ENCODE measurements at regions not wholly inside any gene's neighbourhood (a gene's known extent, or its start where the extent isn't known, plus 50 kb on each side); places are given as distances from the start of the nearest gene placed in this dataset.

DNA sequence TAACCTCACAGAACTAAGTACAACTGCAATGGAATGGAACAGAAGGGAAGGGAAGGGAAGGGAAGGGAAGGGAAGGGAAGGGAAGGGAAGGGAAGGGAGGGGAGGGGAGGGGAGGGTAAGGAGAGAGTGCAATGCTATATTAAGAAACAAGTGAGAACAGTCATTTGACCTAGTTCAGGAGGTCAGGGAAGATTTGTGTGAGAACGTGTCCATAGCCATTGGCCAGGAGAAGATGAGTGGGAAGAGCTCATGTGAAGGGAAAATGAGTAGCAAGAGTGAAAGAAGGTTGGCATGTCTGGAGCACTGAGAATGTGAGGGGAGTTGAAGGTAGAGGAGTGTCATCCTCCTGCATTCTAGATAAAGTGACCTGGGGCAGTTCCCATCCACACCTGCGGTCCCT is 481.6 kb downstream of the IRS1 start:
- H3K9me3 ChIP-seq (ENCODE audit: control insufficient read depth, low read length) = no peaks in the 10 kb centered on the region
- no peak overlapping the region for H3K9ac ChIP-seq (ENCODE audit: low read length)
- H2AK5ac ChIP-seq (ENCODE audit: low read length, severe bottlenecking) = no peak overlapping the region
- no peak overlapping the region for H3K4me2 ChIP-seq (ENCODE audit: low read length, poor library complexity, severe bottlenecking)
- no peak overlapping the region for H2BK120ac ChIP-seq (ENCODE audit: low read depth, low read length)
- no peak overlapping the region for H3K23ac ChIP-seq (ENCODE audit: low read length in 2 of 2)
- no peaks in the 10 kb centered on the region for H3K27me3 ChIP-seq (ENCODE audit: control insufficient read depth in 1 of 2, insufficient read depth in 1 of 2, low read length in 2 of 2)
- no peaks in the 10 kb centered on the region for H3K4me1 ChIP-seq (ENCODE audit: control insufficient read depth, insufficient read depth, low read depth, low read length)
- H2BK15ac ChIP-seq (ENCODE audit: low read depth, poor library complexity, severe bottlenecking) = no peak overlapping the region
- H2AFZ ChIP-seq (ENCODE audit: low read depth, low read length) = no peak overlapping the region
- no peak overlapping the region for H4K8ac ChIP-seq (ENCODE audit: low read length)
- no peak overlapping the region for H3K27ac ChIP-seq (ENCODE audit: low read length, poor library complexity, severe bottlenecking)
- 90% methylated on average over 1 of the region's 2 CpGs for WGBS
- no peak overlapping the region for H3K4ac ChIP-seq (ENCODE audit: low read depth in 1 of 2, low read length in 2 of 2)
- no peaks in the 10 kb centered on the region for H3K36me3 ChIP-seq (ENCODE audit: control insufficient read depth in 1 of 2, insufficient read depth in 2 of 2, low read depth in 1 of 2, low read length in 2 of 2)
- H3K4me3 ChIP-seq (ENCODE audit: insufficient read depth in 1 of 2, low read depth in 1 of 2, low read length in 2 of 2) = no peak overlapping the region
- no peak overlapping the region for H2BK5ac ChIP-seq (ENCODE audit: low read depth, low read length, poor library complexity, severe bottlenecking)
- H2BK12ac ChIP-seq (ENCODE audit: low read length in 2 of 2) = no peak overlapping the region
- DNase-seq = no peak
- H3K79me1 ChIP-seq (replicated peaks; ENCODE audit: low read length, poor library complexity, severe bottlenecking) = no peaks in the 10 kb centered on the region
- no peak overlapping the region for H3K18ac ChIP-seq (ENCODE audit: low read depth in 1 of 2, low read length in 2 of 2)
- H3K14ac ChIP-seq (ENCODE audit: low read length in 2 of 2) = no peak overlapping the region
- H4K91ac ChIP-seq (ENCODE audit: low read length) = no peak overlapping the region

DNA sequence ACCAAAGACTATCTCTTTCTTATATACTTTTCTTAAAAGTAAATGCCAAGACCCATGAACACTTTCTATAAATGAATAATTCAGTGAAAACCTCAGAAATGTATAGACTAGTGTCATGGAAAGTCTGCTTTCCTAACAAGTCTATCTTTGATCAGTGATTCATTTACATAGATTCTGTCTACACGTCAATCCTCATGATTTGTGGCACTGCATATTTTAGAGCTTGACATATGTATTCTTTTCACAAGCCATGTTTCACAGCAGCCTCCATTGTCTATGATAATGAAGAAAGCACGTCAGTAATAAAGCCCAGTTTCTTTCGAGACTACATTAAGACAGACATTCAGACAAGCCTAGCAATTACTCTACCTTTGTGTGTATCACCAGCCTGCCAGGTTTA is 486.6 kb downstream of the IRS1 start:
- no peaks in the 10 kb centered on the region for H3K9me3 ChIP-seq (ENCODE audit: control insufficient read depth, low read length)
- H2BK15ac ChIP-seq (ENCODE audit: low read depth, poor library complexity, severe bottlenecking) = no peak overlapping the region
- no peak overlapping the region for H3K9ac ChIP-seq (ENCODE audit: low read length)
- H4K8ac ChIP-seq (ENCODE audit: low read length) = no peak overlapping the region
- H3K4ac ChIP-seq (ENCODE audit: low read depth in 1 of 2, low read length in 2 of 2) = no peak overlapping the region
- no peak overlapping the region for H3K27ac ChIP-seq (ENCODE audit: low read length, poor library complexity, severe bottlenecking)
- no peak overlapping the region for H3K4me2 ChIP-seq (ENCODE audit: low read length, poor library complexity, severe bottlenecking)
- no peak for DNase-seq
- H3K23ac ChIP-seq (ENCODE audit: low read length in 2 of 2) = no peak overlapping the region
- H3K27me3 ChIP-seq (ENCODE audit: control insufficient read depth in 1 of 2, insufficient read depth in 1 of 2, low read length in 2 of 2) = no peaks in the 10 kb centered on the region
- H3K18ac ChIP-seq (ENCODE audit: low read depth in 1 of 2, low read length in 2 of 2) = no peak overlapping the region
- no peak overlapping the region for H2BK5ac ChIP-seq (ENCODE audit: low read depth, low read length, poor library complexity, severe bottlenecking)
- H2AFZ ChIP-seq (ENCODE audit: low read depth, low read length) = no peak overlapping the region
- H3K4me3 ChIP-seq (ENCODE audit: insufficient read depth in 1 of 2, low read depth in 1 of 2, low read length in 2 of 2) = no peak overlapping the region
- H4K91ac ChIP-seq (ENCODE audit: low read length) = no peak overlapping the region
- H3K36me3 ChIP-seq (ENCODE audit: control insufficient read depth in 1 of 2, insufficient read depth in 2 of 2, low read depth in 1 of 2, low read length in 2 of 2) = no peaks in the 10 kb centered on the region
- H2BK12ac ChIP-seq (ENCODE audit: low read length in 2 of 2) = no peak overlapping the region
- no peak overlapping the region for H3K14ac ChIP-seq (ENCODE audit: low read length in 2 of 2)
- no peak overlapping the region for H2BK120ac ChIP-seq (ENCODE audit: low read depth, low read length)
- no peaks in the 10 kb centered on the region for H3K79me1 ChIP-seq (replicated peaks; ENCODE audit: low read length, poor library complexity, severe bottlenecking)
- H3K4me1 ChIP-seq (ENCODE audit: control insufficient read depth, insufficient read depth, low read depth, low read length) = no peaks in the 10 kb centered on the region
- WGBS = 98% methylated on average over 3 of the region's 3 CpGs
- no peak overlapping the region for H2AK5ac ChIP-seq (ENCODE audit: low read length, severe bottlenecking)

DNA sequence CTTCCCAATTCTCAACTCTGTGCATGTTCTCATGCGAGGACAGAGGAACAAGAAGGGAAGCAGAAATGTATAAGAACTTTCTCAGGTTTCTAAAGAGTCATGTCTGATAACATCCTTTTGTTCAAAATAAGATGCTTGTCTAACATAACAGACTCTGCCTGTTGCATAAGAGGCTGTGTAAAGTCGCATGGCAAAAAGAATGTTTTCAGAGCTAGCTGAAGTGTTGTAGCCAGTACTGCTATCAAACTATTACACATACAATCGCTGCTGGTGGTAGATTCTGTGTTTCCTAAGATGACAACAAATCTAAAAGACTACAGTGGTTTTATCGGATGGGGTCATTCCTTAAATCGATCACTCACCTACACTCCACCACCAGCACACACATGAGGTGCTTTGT is 487.5 kb downstream of the IRS1 start:
- no peak overlapping the region for H3K4me3 ChIP-seq (ENCODE audit: insufficient read depth in 1 of 2, low read depth in 1 of 2, low read length in 2 of 2)
- H2BK120ac ChIP-seq (ENCODE audit: low read depth, low read length) = no peak overlapping the region
- peak overlapping the region in 1 of 2 experiments; percentile 34 for H3K18ac ChIP-seq (ENCODE audit: low read depth in 1 of 2, low read length in 2 of 2)
- no peak overlapping the region for H3K23ac ChIP-seq (ENCODE audit: low read length in 2 of 2)
- no peak overlapping the region for H2BK15ac ChIP-seq (ENCODE audit: low read depth, poor library complexity, severe bottlenecking)
- H3K9me3 ChIP-seq (ENCODE audit: control insufficient read depth, low read length) = no peaks in the 10 kb centered on the region
- H3K4ac ChIP-seq (ENCODE audit: low read depth in 1 of 2, low read length in 2 of 2) = no peak overlapping the region
- no peak overlapping the region for H3K27ac ChIP-seq (ENCODE audit: low read length, poor library complexity, severe bottlenecking)
- H2AFZ ChIP-seq (ENCODE audit: low read depth, low read length) = no peak overlapping the region
- no peak overlapping the region for H2BK5ac ChIP-seq (ENCODE audit: low read depth, low read length, poor library complexity, severe bottlenecking)
- H4K91ac ChIP-seq (ENCODE audit: low read length) = no peak overlapping the region
- H2BK12ac ChIP-seq (ENCODE audit: low read length in 2 of 2) = no peak overlapping the region
- no peak overlapping the region for H3K4me2 ChIP-seq (ENCODE audit: low read length, poor library complexity, severe bottlenecking)
- no peak overlapping the region for H2AK5ac ChIP-seq (ENCODE audit: low read length, severe bottlenecking)
- DNase-seq = no peak
- no peaks in the 10 kb centered on the region for H3K4me1 ChIP-seq (ENCODE audit: control insufficient read depth, insufficient read depth, low read depth, low read length)
- H3K79me1 ChIP-seq (replicated peaks; ENCODE audit: low read length, poor library complexity, severe bottlenecking) = no peaks in the 10 kb centered on the region
- no peak overlapping the region for H3K14ac ChIP-seq (ENCODE audit: low read length in 2 of 2)
- H3K36me3 ChIP-seq (ENCODE audit: control insufficient read depth in 1 of 2, insufficient read depth in 2 of 2, low read depth in 1 of 2, low read length in 2 of 2) = no peaks in the 10 kb centered on the region
- WGBS = 100% methylated on average over 3 of the region's 5 CpGs
- no peak overlapping the region for H4K8ac ChIP-seq (ENCODE audit: low read length)
- no peaks in the 10 kb centered on the region for H3K27me3 ChIP-seq (ENCODE audit: control insufficient read depth in 1 of 2, insufficient read depth in 1 of 2, low read length in 2 of 2)
- H3K9ac ChIP-seq (ENCODE audit: low read length) = no peak overlapping the region

DNA sequence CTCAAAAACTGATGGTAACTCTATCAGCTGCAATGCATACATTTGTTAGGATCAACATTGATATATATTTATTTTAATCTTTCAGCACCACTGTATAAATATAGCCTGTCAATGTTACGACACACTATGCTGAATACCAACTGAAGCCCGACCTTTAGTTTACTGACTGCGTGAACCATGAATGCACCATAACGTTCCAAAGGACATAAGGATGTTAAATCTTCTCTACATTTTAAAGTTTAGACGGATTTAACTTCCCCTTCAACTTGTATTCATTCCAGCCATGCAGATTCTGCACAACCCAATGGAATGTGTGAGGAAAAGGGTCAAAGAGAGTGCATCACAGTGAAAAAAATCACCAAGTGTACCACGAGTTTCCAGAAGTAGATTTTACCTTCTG is 489.5 kb downstream of the IRS1 start:
- no peak overlapping the region for H3K4ac ChIP-seq (ENCODE audit: low read depth in 1 of 2, low read length in 2 of 2)
- H2AK5ac ChIP-seq (ENCODE audit: low read length, severe bottlenecking) = no peak overlapping the region

More for the DNA sequence above, 489.5 kb downstream of the IRS1 start:
- WGBS = 61% methylated on average over 5 of the region's 6 CpGs
- H3K36me3 ChIP-seq (ENCODE audit: control insufficient read depth in 1 of 2, insufficient read depth in 2 of 2, low read depth in 1 of 2, low read length in 2 of 2) = no peaks in the 10 kb centered on the region
- H2BK120ac ChIP-seq (ENCODE audit: low read depth, low read length) = no peak overlapping the region
- H2BK12ac ChIP-seq (ENCODE audit: low read length in 2 of 2) = no peak overlapping the region
- no peak overlapping the region for H2BK5ac ChIP-seq (ENCODE audit: low read depth, low read length, poor library complexity, severe bottlenecking)
- no peak overlapping the region for H3K18ac ChIP-seq (ENCODE audit: low read depth in 1 of 2, low read length in 2 of 2)
- H3K9ac ChIP-seq (ENCODE audit: low read length) = no peak overlapping the region
- no peak overlapping the region for H3K4me3 ChIP-seq (ENCODE audit: insufficient read depth in 1 of 2, low read depth in 1 of 2, low read length in 2 of 2)
- no peak overlapping the region for H3K14ac ChIP-seq (ENCODE audit: low read length in 2 of 2)
- H3K4me2 ChIP-seq (ENCODE audit: low read length, poor library complexity, severe bottlenecking) = no peak overlapping the region
- no peak overlapping the region for H2AFZ ChIP-seq (ENCODE audit: low read depth, low read length)
- no peaks in the 10 kb centered on the region for H3K4me1 ChIP-seq (ENCODE audit: control insufficient read depth, insufficient read depth, low read depth, low read length)
- no peak overlapping the region for H3K23ac ChIP-seq (ENCODE audit: low read length in 2 of 2)
- H3K79me1 ChIP-seq (replicated peaks; ENCODE audit: low read length, poor library complexity, severe bottlenecking) = no peaks in the 10 kb centered on the region
- no peaks in the 10 kb centered on the region for H3K9me3 ChIP-seq (ENCODE audit: control insufficient read depth, low read length)
- no peak for DNase-seq
- H2BK15ac ChIP-seq (ENCODE audit: low read depth, poor library complexity, severe bottlenecking) = no peak overlapping the region
- no peak overlapping the region for H3K27ac ChIP-seq (ENCODE audit: low read length, poor library complexity, severe bottlenecking)
- H4K8ac ChIP-seq (ENCODE audit: low read length) = no peak overlapping the region
- no peaks in the 10 kb centered on the region for H3K27me3 ChIP-seq (ENCODE audit: control insufficient read depth in 1 of 2, insufficient read depth in 1 of 2, low read length in 2 of 2)
- H4K91ac ChIP-seq (ENCODE audit: low read length) = no peak overlapping the region

Data from mesenchymal stem cell (in vitro differentiated cells and primary cell).